OCI-LY1 (cell line): ENCODE measurements at regions not wholly inside any gene's neighbourhood (a gene's known extent, or its start where the extent isn't known, plus 50 kb on each side); places are given as distances from the start of the nearest gene placed in this dataset.

ENCODE experiments used
- EZH2 ChIP-seq: fragments of 200-600 bp; sonication (generic), shearing (Covaris generic); IDR thresholded peaks from 2 replicates; pipeline ENCODE4 v1.8.0; 2017; ENCODE audit warnings: borderline replicate concordance, mixed run types, mild to moderate bottlenecking, antibody characterized with exemption, low read length, moderate library complexity, mixed read lengths
- TF ChIP-seq, protein P1 (sequence below): fragments of 200-600 bp; sonication (generic), shearing (Covaris generic); IDR thresholded peaks from 2 replicates; pipeline ENCODE4 v1.5.1; 2017; ENCODE audit warnings: mild to moderate bottlenecking, antibody characterized with exemption, low read length, moderate library complexity, mixed read lengths

DNA sequence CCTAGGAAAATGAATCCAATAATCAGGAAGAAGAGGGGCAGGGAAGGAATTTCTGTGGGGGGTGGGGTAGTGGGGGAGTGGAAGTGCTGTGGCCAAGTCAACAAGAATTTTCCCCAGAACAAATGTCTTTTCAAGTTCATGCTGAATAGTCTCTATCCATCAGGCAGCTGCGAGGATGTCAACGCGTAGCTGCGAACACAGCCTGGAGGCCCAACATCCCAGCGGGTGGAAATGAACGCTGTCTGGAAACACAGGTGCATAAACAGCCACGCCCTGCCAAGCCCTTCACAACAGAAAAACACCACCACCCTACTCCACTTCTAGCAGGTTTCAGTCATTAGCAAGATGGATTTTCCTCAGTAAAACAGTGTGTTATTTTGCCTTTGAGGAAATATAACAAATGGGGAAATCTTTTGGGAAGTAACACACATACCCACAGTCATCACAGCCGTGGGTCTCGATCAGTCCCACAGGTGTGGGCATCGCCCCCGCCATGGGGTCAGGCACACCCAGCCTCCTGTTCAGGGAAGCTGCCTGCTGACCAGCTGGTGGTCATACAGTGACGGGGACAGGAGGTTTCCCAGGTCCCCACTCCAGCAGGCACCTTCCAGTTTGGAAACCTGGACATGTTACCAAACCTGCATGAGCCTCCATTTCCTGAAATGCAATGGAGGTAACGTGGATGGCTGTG lies 112.1 kb upstream of the THBS2 start:
- TF ChIP-seq, protein P1, sequence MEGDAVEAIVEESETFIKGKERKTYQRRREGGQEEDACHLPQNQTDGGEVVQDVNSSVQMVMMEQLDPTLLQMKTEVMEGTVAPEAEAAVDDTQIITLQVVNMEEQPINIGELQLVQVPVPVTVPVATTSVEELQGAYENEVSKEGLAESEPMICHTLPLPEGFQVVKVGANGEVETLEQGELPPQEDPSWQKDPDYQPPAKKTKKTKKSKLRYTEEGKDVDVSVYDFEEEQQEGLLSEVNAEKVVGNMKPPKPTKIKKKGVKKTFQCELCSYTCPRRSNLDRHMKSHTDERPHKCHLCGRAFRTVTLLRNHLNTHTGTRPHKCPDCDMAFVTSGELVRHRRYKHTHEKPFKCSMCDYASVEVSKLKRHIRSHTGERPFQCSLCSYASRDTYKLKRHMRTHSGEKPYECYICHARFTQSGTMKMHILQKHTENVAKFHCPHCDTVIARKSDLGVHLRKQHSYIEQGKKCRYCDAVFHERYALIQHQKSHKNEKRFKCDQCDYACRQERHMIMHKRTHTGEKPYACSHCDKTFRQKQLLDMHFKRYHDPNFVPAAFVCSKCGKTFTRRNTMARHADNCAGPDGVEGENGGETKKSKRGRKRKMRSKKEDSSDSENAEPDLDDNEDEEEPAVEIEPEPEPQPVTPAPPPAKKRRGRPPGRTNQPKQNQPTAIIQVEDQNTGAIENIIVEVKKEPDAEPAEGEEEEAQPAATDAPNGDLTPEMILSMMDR = no peak
- TF ChIP-seq EZH2 = no peak
